NCI-H1105 (cell line): ENCODE measurements at regions not wholly inside any gene's neighbourhood (a gene's known extent, or its start where the extent isn't known, plus 50 kb on each side); places are given as distances from the start of the nearest gene placed in this dataset.

ENCODE experiments used
- DNase-seq: peaks from one replicate; lab custom pipeline; 2025; lab: John Stamatoyannopoulos, UW

- DNase-seq, result no peak
These were observed 228.8 kb downstream of the CDH11 start for GRCh38 chr16:64892835-64893785.

- DNase-seq, result no peak
These were observed 232.4 kb downstream of the CDH11 start for GRCh38 chr16:64889446-64889845.

- no peak for DNase-seq
These were observed 234.2 kb downstream of the CDH11 start for GRCh38 chr16:64887651-64888050.

GRCh38 chr16:64882078-64882784 is 239.6 kb downstream of the CDH11 start:
- no peak for DNase-seq

- no peak for DNase-seq
These were observed 240.9 kb downstream of the CDH11 start for GRCh38 chr16:64880994-64881393.

- no peak for DNase-seq
These were observed 241.9 kb downstream of the CDH11 start for GRCh38 chr16:64880006-64880405.

- DNase-seq, result no peak
These were observed 242.9 kb downstream of the CDH11 start for GRCh38 chr16:64878940-64879339.

GRCh38 chr16:64872101-64872500 is 249.8 kb downstream of the CDH11 start:
- DNase-seq, result no peak

- DNase-seq, result no peak
These were observed 251.0 kb downstream of the CDH11 start for GRCh38 chr16:64870859-64871258.

GRCh38 chr16:64869781-64870180 is 252.1 kb downstream of the CDH11 start:
- no peak for DNase-seq

- DNase-seq, result no peak
These were observed 255.8 kb downstream of the CDH11 start for GRCh38 chr16:64866021-64866420.

- DNase-seq, result no peak
These were observed 256.7 kb downstream of the CDH11 start for GRCh38 chr16:64865069-64865696.

- DNase-seq, result no peak
These were observed 257.5 kb downstream of the CDH11 start for GRCh38 chr16:64864232-64864809.

- DNase-seq, result no peak
These were observed 263.8 kb downstream of the CDH11 start for GRCh38 chr16:64858076-64858475.

- no peak for DNase-seq
These were observed 264.5 kb downstream of the CDH11 start for GRCh38 chr16:64857411-64857810.

- no peak for DNase-seq
These were observed 268.3 kb downstream of the CDH11 start for GRCh38 chr16:64853551-64853950.

GRCh38 chr16:64846966-64847365 is 274.9 kb downstream of the CDH11 start:
- DNase-seq, result no peak

GRCh38 chr16:64845071-64845470 is 276.8 kb downstream of the CDH11 start:
- no peak for DNase-seq

GRCh38 chr16:64841482-64841881 is 280.4 kb downstream of the CDH11 start:
- DNase-seq, result no peak

- DNase-seq, result no peak
These were observed 280.8 kb downstream of the CDH11 start for GRCh38 chr16:64841071-64841470.

GRCh38 chr16:64830653-64831052 is 291.2 kb downstream of the CDH11 start:
- no peak for DNase-seq

- DNase-seq, result no peak
These were observed 292.2 kb downstream of the CDH11 start for GRCh38 chr16:64829678-64830077.
